HepG2 (cell line): ENCODE measurements at regions not wholly inside any gene's neighbourhood (a gene's known extent, or its start where the extent isn't known, plus 50 kb on each side); places are given as distances from the start of the nearest gene placed in this dataset.
"Not testable (repeated sequence)": the region's sequence is repeated elsewhere in the genome, so short reads cannot be mapped to it uniquely, and the experiment has no call there.

Experiments
- NFIC ChIP-seq: IDR thresholded peaks from 2 replicates; pipeline ENCODE4 v1.6.1; 2012; ENCODE audit warnings: mild to moderate bottlenecking, low read length, inconsistent platforms
- POLR2AphosphoS5 ChIP-seq: IDR thresholded peaks from 2 replicates; pipeline ENCODE4 v1.6.1; 2012; ENCODE audit warnings: low read depth, low read length
- ZNF382 ChIP-seq: sonication (generic); formaldehyde crosslinking; IDR thresholded peaks from 2 replicates; pipeline ENCODE4 v1.5.0; 2020; ENCODE audit warnings: missing genetic modification reagents, mild to moderate bottlenecking, borderline replicate concordance
- ZNF570 ChIP-seq: sonication (generic); formaldehyde crosslinking; IDR thresholded peaks from 2 replicates; pipeline ENCODE4 v1.4.0; 2020; ENCODE audit warnings: mild to moderate bottlenecking, missing genetic modification reagents, borderline replicate concordance

DNA sequence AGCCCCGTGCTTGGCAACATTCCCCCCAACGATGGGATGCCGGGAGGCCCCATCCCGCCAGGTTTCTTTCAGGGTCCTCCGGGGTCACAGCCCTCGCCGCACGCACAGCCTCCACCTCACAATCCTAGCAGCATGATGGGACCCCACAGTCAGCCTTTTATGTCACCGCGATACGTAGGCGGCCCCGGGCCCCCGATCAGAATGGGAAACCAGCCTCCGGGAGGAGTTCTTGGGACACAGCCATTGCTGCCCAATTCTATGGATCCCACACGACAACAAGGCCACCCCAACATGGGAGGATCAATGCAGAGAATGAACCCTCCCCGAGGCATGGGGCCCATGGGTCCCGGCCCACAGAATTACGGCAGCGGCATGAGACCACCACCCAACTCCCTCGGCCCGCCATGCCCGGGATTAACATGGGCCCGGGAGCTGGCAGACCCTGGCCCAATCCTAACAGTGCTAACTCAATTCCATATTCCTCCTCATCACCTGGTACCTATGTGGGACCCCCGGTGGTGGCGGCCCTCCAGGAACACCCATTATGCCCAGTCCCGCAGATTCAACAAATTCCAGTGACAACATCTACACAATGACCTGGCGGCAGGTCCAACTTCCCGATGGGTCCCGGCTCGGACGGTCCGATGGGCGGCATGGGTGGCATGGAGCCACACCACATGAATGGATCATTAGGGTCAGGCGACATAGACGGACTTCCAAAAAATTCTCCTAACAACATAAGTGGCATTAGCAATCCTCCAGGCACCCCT lies 116.0 kb upstream of the CDK13 start:
- not testable (repeated sequence) for TF ChIP-seq NFIC; ZNF570; POLR2AphosphoS5; ZNF382 (CRISPR knock-in tag)
